HG03175 (cell line): ENCODE measurements at regions not wholly inside any gene's neighbourhood (a gene's known extent, or its start where the extent isn't known, plus 50 kb on each side); places are given as distances from the start of the nearest gene placed in this dataset.
"Not testable (repeated sequence)": the region's sequence is repeated elsewhere in the genome, so short reads cannot be mapped to it uniquely, and the experiment has no call there.

Experiments
- ATAC-seq: cut with Tn5 transposase; IDR thresholded peaks from one replicate; pipeline ENCODE4 v1.9.1; 2021; ENCODE audit warnings: mild to moderate bottlenecking, moderate library complexity; ENCODE audit not compliant: unreplicated experiment

- ATAC-seq = no peak
Measured at GRCh38 chrX:73963682-73964081, 111.2 kb upstream of the XIST start.

GRCh38 chrX:73962948-73963347 lies 110.4 kb upstream of the XIST start:
- no peak for ATAC-seq

GRCh38 chrX:73961867-73962266 lies 109.4 kb upstream of the XIST start:
- not testable (repeated sequence) for ATAC-seq

- ATAC-seq = no peak
Measured at GRCh38 chrX:73944563-73944908, 92.0 kb upstream of the XIST start.

GRCh38 chrX:73943693-73944562 lies 91.4 kb upstream of the XIST start:
- ATAC-seq = peak; percentile 100

GRCh38 chrX:73940893-73941470 lies 88.5 kb upstream of the XIST start:
- ATAC-seq = no peak

GRCh38 chrX:73937843-73938242 lies 85.3 kb upstream of the XIST start:
- ATAC-seq = not testable (repeated sequence)

- ATAC-seq = no peak
Measured at GRCh38 chrX:73932522-73932921, 80.0 kb upstream of the XIST start.

- ATAC-seq = no peak
Measured at GRCh38 chrX:73930300-73930699, 77.8 kb upstream of the XIST start.

- no peak for ATAC-seq
Measured at GRCh38 chrX:73922856-73923455, 70.4 kb upstream of the XIST start.

GRCh38 chrX:73916931-73917667 lies 64.6 kb upstream of the XIST start:
- ATAC-seq = no peak

- ATAC-seq = no peak
Measured at GRCh38 chrX:73916489-73916888, 64.0 kb upstream of the XIST start.

GRCh38 chrX:73914792-73915191 lies 62.3 kb upstream of the XIST start:
- ATAC-seq = not testable (repeated sequence)

- no peak for ATAC-seq
Measured at GRCh38 chrX:73913580-73913979, 61.1 kb upstream of the XIST start.

- ATAC-seq = not testable (repeated sequence)
Measured at GRCh38 chrX:73911946-73912345, 59.4 kb upstream of the XIST start.

- ATAC-seq = not testable (repeated sequence)
Measured at GRCh38 chrX:73905749-73906374, 53.3 kb upstream of the XIST start.

- no peak for ATAC-seq
Measured at GRCh38 chrX:73903941-73904340, 51.4 kb upstream of the XIST start.
